ENCODE measurements at regions not wholly inside any gene's neighbourhood (a gene's known extent, or its start where the extent isn't known, plus 50 kb on each side); places are given as distances from the start of the nearest gene placed in this dataset.

DNA sequence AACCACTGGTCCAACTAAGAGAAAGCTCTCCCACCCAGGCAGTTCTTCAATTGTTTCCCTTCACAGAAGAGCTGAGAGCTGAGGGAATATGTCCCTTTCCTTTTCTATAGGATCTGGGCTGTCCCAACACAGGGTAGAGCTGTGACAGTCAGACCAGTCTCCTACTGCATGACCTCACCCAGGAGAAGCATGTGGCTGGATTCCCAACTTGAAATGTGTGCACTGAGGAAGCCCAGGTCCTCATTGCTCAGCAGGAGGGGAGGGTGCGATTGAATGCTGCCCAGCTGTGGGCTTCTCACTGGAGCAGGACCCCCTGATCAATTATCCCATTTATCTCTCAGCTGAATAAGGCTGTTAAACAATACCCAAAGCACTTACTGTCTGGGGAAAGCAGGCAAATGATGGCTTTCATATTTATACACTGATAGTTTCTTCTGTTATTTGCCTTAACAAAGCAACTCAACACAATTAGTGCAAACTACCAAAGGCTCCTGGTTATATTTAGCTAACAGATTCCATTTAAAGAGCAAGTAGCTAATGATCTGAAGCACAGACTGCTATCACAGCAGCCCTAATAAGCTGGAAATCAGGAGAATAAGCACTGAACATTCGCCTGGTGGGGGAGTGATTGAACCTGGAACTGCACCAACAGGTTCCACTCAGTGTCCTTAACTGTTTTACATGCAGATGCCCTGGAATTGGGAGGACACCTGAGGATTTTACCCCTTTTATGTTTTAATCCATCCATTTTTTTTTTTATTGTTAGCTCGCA lies 508.8 kb downstream of the CCSER2 start:
- Histone ChIP-seq H3K9ac (ENCODE audit: low read depth, low read length) (no peak overlapping the region), H3K9me3 (replicated peaks; ENCODE audit: low read length) (no peaks in the 10 kb centered on the region), H3K4me1 (ENCODE audit: control insufficient read depth, insufficient read depth, low read length) (no peaks in the 10 kb centered on the region), H3K4me2 (ENCODE audit: low read length) (no peak overlapping the region), H3K27me3 (ENCODE audit: control insufficient read depth, insufficient read depth, low read length) (peaks cover 3% of the 10 kb centered on the region), H3K36me3 (ENCODE audit: insufficient read depth, low read length) (no peaks in the 10 kb centered on the region), H3K4me3 (ENCODE audit: low read length) (no peak overlapping the region)

DNA sequence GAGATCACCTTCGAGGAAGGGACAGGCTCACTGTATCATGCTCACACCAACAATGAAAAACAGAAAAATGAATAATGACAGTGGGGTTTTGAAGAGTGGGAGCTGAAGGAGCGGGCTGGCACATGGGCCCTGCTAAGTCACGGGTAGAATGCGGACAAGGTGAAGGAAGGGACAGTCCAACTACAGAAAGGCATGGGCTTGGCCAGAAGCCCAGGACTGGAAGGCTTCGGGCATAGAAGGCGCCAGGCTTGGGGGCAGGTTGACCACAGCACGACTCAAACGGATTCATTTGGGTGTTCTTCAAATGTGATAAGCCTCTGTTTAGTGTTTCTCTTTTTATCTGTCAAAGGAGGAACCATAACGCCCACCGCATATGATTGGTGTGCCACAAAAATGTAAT lies 509.5 kb downstream of the CCSER2 start:
- Histone ChIP-seq H3K4me3 (ENCODE audit: low read length) (no peak overlapping the region), H3K9me3 (replicated peaks; ENCODE audit: low read length) (no peaks in the 10 kb centered on the region), H3K4me1 (ENCODE audit: control insufficient read depth, insufficient read depth, low read length) (no peaks in the 10 kb centered on the region), H3K9ac (ENCODE audit: low read depth, low read length) (no peak overlapping the region), H3K36me3 (ENCODE audit: insufficient read depth, low read length) (no peaks in the 10 kb centered on the region), H3K4me2 (ENCODE audit: low read length) (no peak overlapping the region), H3K27me3 (ENCODE audit: control insufficient read depth, insufficient read depth, low read length) (peaks cover 3% of the 10 kb centered on the region)

DNA sequence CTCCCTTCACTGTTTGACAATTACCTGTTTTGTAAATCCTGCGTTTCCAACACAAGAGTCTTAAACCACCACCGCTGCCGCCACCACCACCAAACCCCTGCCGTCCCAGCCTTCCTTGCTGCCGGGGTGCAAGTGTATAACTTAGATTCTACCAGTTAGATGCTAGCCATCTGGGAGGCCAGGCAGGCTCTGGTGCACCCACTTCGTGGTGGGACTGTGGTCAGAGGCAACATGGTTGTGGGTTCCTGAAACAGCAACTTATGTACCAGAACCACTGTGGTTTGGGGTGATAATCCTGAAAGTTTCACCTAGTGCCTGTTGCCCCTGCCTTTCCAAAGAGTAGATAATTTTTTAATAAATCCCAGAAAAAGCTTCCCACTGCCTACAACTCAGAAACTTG lies 510.5 kb downstream of the CCSER2 start:
- Histone ChIP-seq H3K4me1 (ENCODE audit: control insufficient read depth, insufficient read depth, low read length) (no peaks in the 10 kb centered on the region), H3K4me3 (ENCODE audit: low read length) (no peak overlapping the region), H3K9me3 (replicated peaks; ENCODE audit: low read length) (no peaks in the 10 kb centered on the region), H3K9ac (ENCODE audit: low read depth, low read length) (no peak overlapping the region), H3K36me3 (ENCODE audit: insufficient read depth, low read length) (no peaks in the 10 kb centered on the region), H3K27me3 (ENCODE audit: control insufficient read depth, insufficient read depth, low read length) (peaks cover 3% of the 10 kb centered on the region), H3K4me2 (ENCODE audit: low read length) (no peak overlapping the region)

DNA sequence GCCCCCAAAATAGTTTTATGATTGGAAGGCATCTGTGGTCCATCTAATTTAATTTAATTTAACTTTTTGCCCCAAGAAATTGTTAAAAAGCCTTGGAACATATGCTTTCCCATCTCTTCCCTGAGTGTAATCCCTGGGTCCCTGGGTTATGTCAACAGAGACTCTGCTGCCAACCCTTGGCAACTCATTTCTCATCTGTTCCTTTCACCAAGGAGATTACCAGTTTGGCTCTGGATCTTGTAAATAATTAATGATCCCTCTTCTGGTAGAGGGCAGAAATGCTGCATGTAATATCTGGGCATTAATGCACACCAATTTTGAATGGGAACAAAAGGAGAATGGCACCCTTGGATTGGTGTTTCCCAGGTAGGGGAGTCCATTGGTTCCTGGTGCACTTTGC lies 514.2 kb downstream of the CCSER2 start:
- Histone ChIP-seq H3K9me3 (replicated peaks; ENCODE audit: low read length) (no peaks in the 10 kb centered on the region), H3K4me1 (ENCODE audit: control insufficient read depth, insufficient read depth, low read length) (no peaks in the 10 kb centered on the region), H3K27me3 (ENCODE audit: control insufficient read depth, insufficient read depth, low read length) (no peaks in the 10 kb centered on the region), H3K4me3 (ENCODE audit: low read length) (no peak overlapping the region), H3K4me2 (ENCODE audit: low read length) (no peak overlapping the region), H3K36me3 (ENCODE audit: insufficient read depth, low read length) (no peaks in the 10 kb centered on the region), H3K9ac (ENCODE audit: low read depth, low read length) (no peak overlapping the region)

DNA sequence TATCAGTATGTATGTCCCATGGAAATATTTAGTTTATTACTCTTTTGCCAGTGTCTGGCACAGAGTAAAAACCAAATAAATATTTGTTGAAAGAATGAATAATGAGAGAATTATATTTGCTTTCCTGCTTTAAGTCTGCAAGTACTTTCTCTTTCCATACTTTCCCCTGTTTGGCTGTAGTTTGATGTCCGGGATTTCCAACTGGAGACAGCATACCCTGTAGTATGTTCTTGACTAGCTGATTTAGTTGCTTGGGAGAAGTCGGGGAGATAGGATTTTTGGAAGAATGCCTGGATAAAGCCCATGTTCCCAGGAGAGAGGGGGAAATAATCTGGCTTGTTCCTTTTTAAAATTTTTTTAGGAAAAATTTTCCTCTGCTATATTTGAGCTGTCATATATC lies 516.1 kb downstream of the CCSER2 start:
- H3K9ac ChIP-seq (ENCODE audit: low read depth, low read length) = no peak overlapping the region
- H3K27me3 ChIP-seq (ENCODE audit: control insufficient read depth, insufficient read depth, low read length) = no peaks in the 10 kb centered on the region
- no peaks in the 10 kb centered on the region for H3K9me3 ChIP-seq (replicated peaks; ENCODE audit: low read length)
- H3K4me2 ChIP-seq (ENCODE audit: low read length) = no peak overlapping the region
- H3K4me3 ChIP-seq (ENCODE audit: low read length) = no peak overlapping the region
- H3K4me1 ChIP-seq (ENCODE audit: control insufficient read depth, insufficient read depth, low read length) = no peaks in the 10 kb centered on the region
- H3K36me3 ChIP-seq (ENCODE audit: insufficient read depth, low read length) = no peaks in the 10 kb centered on the region

DNA sequence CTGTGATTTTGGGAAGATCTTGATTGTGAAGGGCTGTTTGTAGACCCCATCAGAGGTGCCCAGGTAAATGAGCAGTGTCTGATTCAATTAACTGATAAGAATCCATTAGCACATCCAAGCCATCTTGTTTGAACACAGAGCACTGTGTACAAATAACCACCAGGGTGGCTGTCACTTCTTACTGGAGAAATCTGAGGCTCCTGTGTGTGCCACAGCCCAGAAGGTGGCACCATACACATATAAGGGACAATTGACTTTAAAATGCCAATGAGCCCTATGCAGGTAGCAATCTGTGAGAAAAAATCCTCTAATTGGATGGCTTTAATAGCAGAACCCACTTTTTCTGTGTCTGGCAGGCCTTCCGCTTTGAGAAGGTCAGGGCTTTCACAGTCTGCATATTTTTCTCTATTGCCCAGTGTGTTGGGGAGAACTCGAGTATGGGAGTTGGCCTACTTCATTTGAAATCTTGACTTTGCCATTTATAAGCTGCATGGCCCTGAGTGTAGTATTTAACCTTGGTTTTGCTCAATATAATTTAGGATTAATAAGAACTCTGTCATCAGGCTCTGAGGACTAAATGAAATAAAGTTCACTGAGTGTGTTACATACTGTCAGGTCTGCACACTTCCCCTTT lies 517.4 kb downstream of the CCSER2 start:
- no peaks in the 10 kb centered on the region for H3K36me3 ChIP-seq (ENCODE audit: insufficient read depth, low read length)
- no peaks in the 10 kb centered on the region for H3K4me1 ChIP-seq (ENCODE audit: control insufficient read depth, insufficient read depth, low read length)
- H3K9me3 ChIP-seq (replicated peaks; ENCODE audit: low read length) = no peaks in the 10 kb centered on the region
- H3K9ac ChIP-seq (ENCODE audit: low read depth, low read length) = no peak overlapping the region
- no peak overlapping the region for H3K4me3 ChIP-seq (ENCODE audit: low read length)
- H3K27me3 ChIP-seq (ENCODE audit: control insufficient read depth, insufficient read depth, low read length) = no peaks in the 10 kb centered on the region
- H3K4me2 ChIP-seq (ENCODE audit: low read length) = no peak overlapping the region

DNA sequence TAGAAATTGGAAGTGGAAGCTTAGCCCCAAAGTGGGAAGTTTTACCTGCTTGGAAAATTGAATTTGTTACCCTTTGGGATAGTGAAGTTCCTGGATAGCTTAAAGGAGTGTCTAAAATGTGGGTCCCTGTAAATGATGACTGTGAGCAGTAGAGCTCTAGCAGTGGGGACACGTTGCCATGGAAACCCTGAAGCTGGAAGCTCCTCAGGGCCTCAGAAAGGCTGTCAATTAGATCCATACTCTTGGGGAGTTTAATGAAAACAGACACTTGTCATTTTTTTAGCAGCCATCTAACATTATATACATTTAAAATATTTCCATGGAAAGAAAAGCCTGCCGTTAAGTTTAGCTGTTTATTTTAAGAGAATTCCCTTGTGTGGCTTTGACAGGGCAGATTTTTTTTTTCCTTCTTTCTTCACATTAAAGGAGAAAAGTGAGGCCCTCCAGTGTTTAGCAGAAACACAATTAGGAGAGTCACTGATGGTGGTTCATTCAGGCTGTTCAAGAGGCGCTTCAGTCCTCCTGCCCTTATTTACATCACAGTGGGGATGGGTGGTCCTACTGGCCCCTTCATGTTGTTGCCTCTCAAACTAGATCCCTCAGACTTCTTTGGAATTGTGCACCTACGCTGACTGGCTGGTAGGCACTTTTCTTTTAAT lies 518.4 kb downstream of the CCSER2 start:
- no peak overlapping the region for H3K9ac ChIP-seq (ENCODE audit: low read depth, low read length)
- H3K4me3 ChIP-seq (ENCODE audit: low read length) = no peak overlapping the region
- H3K4me1 ChIP-seq (ENCODE audit: control insufficient read depth, insufficient read depth, low read length) = no peaks in the 10 kb centered on the region
- H3K27me3 ChIP-seq (ENCODE audit: control insufficient read depth, insufficient read depth, low read length) = no peaks in the 10 kb centered on the region
- no peaks in the 10 kb centered on the region for H3K9me3 ChIP-seq (replicated peaks; ENCODE audit: low read length)
- H3K36me3 ChIP-seq (ENCODE audit: insufficient read depth, low read length) = no peaks in the 10 kb centered on the region
- H3K4me2 ChIP-seq (ENCODE audit: low read length) = no peak overlapping the region

DNA sequence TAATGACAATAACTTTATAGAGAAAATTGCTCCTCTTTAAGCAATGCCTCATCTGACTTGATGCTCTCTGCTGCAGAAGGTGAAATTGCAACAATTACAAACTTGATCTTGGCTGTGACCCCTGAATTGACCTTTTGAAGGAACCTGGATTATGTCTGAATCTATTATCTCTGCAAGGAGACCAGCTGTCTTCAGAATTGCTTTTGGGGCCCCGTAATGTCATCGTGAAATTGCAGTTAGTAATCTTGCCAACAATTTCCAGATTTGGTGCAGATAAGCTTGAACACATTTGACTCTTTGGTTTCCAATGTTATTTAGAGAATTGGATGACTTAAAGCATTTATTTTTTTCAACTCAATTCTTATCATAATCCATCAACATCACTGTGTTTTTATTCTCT lies 520.6 kb downstream of the CCSER2 start:
- Histone ChIP-seq H3K36me3 (ENCODE audit: insufficient read depth, low read length) (no peaks in the 10 kb centered on the region), H3K9ac (ENCODE audit: low read depth, low read length) (no peak overlapping the region), H3K9me3 (replicated peaks; ENCODE audit: low read length) (no peaks in the 10 kb centered on the region), H3K27me3 (ENCODE audit: control insufficient read depth, insufficient read depth, low read length) (no peaks in the 10 kb centered on the region), H3K4me3 (ENCODE audit: low read length) (no peak overlapping the region), H3K4me1 (ENCODE audit: control insufficient read depth, insufficient read depth, low read length) (no peaks in the 10 kb centered on the region), H3K4me2 (ENCODE audit: low read length) (no peak overlapping the region)

DNA sequence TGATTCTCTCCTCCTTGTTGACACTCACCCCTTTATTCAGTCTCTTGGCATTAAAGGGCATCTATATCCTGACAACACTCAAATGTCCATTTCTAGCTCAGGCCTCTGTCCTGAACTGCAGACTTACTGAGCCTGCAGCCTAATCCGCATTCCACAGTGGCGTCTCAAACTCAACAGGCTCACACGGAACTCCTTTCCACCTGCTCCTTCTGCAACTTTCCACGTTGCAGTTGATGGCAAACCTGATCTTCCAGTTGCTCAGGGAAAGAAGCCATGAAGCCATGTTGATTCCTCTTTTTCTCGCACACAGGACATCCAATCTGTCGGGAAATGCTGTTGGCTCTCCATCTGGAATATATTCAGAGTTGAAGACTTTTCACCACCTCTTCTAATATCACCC lies 522.4 kb downstream of the CCSER2 start:
- H3K4me1 ChIP-seq (ENCODE audit: control insufficient read depth, insufficient read depth, low read length) = no peaks in the 10 kb centered on the region
- H3K36me3 ChIP-seq (ENCODE audit: insufficient read depth, low read length) = no peaks in the 10 kb centered on the region
- H3K27me3 ChIP-seq (ENCODE audit: control insufficient read depth, insufficient read depth, low read length) = no peaks in the 10 kb centered on the region
- no peak overlapping the region for H3K9ac ChIP-seq (ENCODE audit: low read depth, low read length)
- no peak overlapping the region for H3K4me2 ChIP-seq (ENCODE audit: low read length)
- no peak overlapping the region for H3K4me3 ChIP-seq (ENCODE audit: low read length)
- no peaks in the 10 kb centered on the region for H3K9me3 ChIP-seq (replicated peaks; ENCODE audit: low read length)

DNA sequence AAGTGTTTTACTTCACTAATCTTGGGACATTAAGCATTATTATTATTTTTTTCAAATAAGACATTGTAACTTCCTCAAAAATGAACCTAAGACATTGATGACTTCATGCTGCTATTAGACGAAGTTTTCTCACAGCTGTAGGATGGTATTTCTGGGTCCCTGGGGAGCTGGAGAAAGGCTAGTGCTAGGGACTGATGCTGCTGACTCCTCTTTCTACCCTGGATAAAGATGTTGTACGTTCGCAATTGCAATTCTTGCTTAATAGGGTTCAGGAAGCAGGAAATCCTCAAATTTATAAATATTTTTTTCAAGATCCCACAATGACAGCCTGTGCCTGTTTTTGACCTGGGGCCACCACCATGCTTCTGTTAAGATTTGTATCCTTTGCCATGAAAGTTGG lies 526.0 kb downstream of the CCSER2 start:
- H3K9ac ChIP-seq (ENCODE audit: low read depth, low read length) = no peak overlapping the region
- H3K36me3 ChIP-seq (ENCODE audit: insufficient read depth, low read length) = no peaks in the 10 kb centered on the region
- H3K4me2 ChIP-seq (ENCODE audit: low read length) = no peak overlapping the region
- H3K4me1 ChIP-seq (ENCODE audit: control insufficient read depth, insufficient read depth, low read length) = no peaks in the 10 kb centered on the region
- H3K9me3 ChIP-seq (replicated peaks; ENCODE audit: low read length) = no peaks in the 10 kb centered on the region
- H3K4me3 ChIP-seq (ENCODE audit: low read length) = no peak overlapping the region
- H3K27me3 ChIP-seq (ENCODE audit: control insufficient read depth, insufficient read depth, low read length) = no peaks in the 10 kb centered on the region

DNA sequence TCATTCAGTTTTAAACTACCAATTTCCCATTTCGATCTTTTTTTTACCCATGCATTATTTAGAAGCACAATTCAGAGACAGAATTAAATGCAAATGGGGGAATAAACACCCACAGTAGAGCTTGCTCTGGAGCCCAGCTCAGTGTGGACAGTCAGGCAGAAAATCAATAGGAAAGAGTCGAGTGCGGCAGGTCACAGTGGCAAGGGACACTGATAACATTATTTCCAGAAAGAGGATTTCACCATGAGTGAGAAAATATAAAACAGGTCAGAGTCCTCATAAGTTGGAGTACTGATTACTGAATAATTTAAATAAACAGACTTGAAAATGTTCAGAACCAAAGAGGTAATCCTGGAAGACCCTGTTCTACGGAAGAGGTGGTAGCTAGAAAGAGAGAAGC lies 532.5 kb downstream of the CCSER2 start:
- Histone ChIP-seq H3K9me3 (replicated peaks; ENCODE audit: low read length) (no peaks in the 10 kb centered on the region), H3K9ac (ENCODE audit: low read depth, low read length) (no peak overlapping the region), H3K36me3 (ENCODE audit: insufficient read depth, low read length) (no peaks in the 10 kb centered on the region), H3K4me1 (ENCODE audit: control insufficient read depth, insufficient read depth, low read length) (no peaks in the 10 kb centered on the region), H3K27me3 (ENCODE audit: control insufficient read depth, insufficient read depth, low read length) (no peaks in the 10 kb centered on the region), H3K4me2 (ENCODE audit: low read length) (no peak overlapping the region), H3K4me3 (ENCODE audit: low read length) (no peak overlapping the region)

DNA sequence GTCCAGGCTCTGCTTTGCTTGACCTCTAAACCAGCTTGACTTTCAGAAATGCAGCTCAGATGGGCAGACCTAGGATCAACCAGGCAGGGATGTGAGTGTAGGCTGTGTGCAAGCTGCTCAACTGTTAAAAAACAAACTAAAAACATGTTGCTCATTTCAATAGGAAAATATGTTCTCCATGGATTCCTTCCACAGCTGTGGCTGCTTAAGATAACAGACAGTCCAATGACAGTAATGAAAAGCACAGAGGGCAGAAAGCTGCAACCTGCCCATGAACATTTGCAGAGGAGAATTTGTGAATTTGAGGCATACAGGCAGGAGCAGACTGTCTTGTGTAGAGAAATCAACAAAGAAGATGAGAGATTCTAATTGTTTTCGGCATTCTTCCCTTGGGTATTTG lies 534.2 kb downstream of the CCSER2 start:
- Histone ChIP-seq H3K4me1 (ENCODE audit: control insufficient read depth, insufficient read depth, low read length) (no peaks in the 10 kb centered on the region), H3K4me3 (ENCODE audit: low read length) (no peak overlapping the region), H3K27me3 (ENCODE audit: control insufficient read depth, insufficient read depth, low read length) (no peaks in the 10 kb centered on the region), H3K36me3 (ENCODE audit: insufficient read depth, low read length) (no peaks in the 10 kb centered on the region), H3K4me2 (ENCODE audit: low read length) (no peak overlapping the region), H3K9me3 (replicated peaks; ENCODE audit: low read length) (no peaks in the 10 kb centered on the region), H3K9ac (ENCODE audit: low read depth, low read length) (no peak overlapping the region)
